PC-9 (cell line): ENCODE measurements at regions not wholly inside any gene's neighbourhood (a gene's known extent, or its start where the extent isn't known, plus 50 kb on each side); places are given as distances from the start of the nearest gene placed in this dataset.

Experiments used
- BruUV-seq: library from RNA; stranded (reverse); fragments of 400-500 nt; replicated peaks from 2 replicates; lab custom pipeline; 2021; lab: Mats Ljungman, UMichigan
- CTCF ChIA-PET: fragments of 300-600 bp; sonication (Branson Sonifier 250); formaldehyde crosslinking; loops from one replicate; lab custom pipeline; 2022; ENCODE audit warnings: antibody characterized with exemption; lab: Charles Lee
- POLR2A ChIA-PET: fragments of 300-600 bp; sonication (Branson Sonifier 250); formaldehyde crosslinking; loops from one replicate; lab custom pipeline; 2022; ENCODE audit warnings: antibody characterized with exemption; ENCODE audit not compliant: unreplicated experiment; lab: Charles Lee
- DNase-seq, 2 experiments: peaks; one replicate each; pipeline versions ENCODE4 v3.0.0 to v3.0.0-alpha.2; 2015 to 2022; ENCODE audit warnings: mixed read lengths in 1 of 2
- H2AFZ ChIP-seq: fragments of 200-600 bp; sonication (generic); 2 replicates; pipeline ENCODE4 v1.8.1; 2017; ENCODE audit warnings: antibody characterized with exemption
- H3F3A ChIP-seq: fragments of 200-600 bp; sonication (generic); 2 replicates; pipeline ENCODE4 v1.8.1; 2017; ENCODE audit warnings: antibody characterized with exemption, mild to moderate bottlenecking, low read depth; ENCODE audit not compliant: insufficient read depth
- H3K27ac ChIP-seq: fragments of 200-600 bp; sonication (generic); 2 replicates; pipeline ENCODE4 v1.6.1; 2016; ENCODE audit warnings: mixed run types
- H3K27me3 ChIP-seq: fragments of 200-600 bp; sonication (generic); 2 replicates; pipeline ENCODE4 v1.6.1; 2016; ENCODE audit warnings: low read depth, mixed run types; ENCODE audit not compliant: insufficient read depth
- H3K36me3 ChIP-seq: fragments of 200-600 bp; sonication (generic); 2 replicates; pipeline ENCODE4 v1.6.1; 2016; ENCODE audit warnings: low read depth, mixed run types
- H3K4me1 ChIP-seq: fragments of 200-600 bp; sonication (generic); replicated peaks from 2 replicates; pipeline ENCODE4 v1.6.1; 2016; ENCODE audit warnings: mixed run types; ENCODE audit not compliant: insufficient read depth
- H3K4me2 ChIP-seq: fragments of 200-600 bp; sonication (generic); 2 replicates; pipeline ENCODE4 v1.6.1; 2017; ENCODE audit warnings: mixed run types
- H3K4me3 ChIP-seq: fragments of 200-600 bp; sonication (generic); 2 replicates; pipeline ENCODE4 v1.6.1; 2016; ENCODE audit warnings: mixed run types
- H3K79me2 ChIP-seq: fragments of 200-600 bp; sonication (generic); 2 replicates; pipeline ENCODE4 v1.6.1; 2017; ENCODE audit warnings: low read depth, mixed run types
- H3K9me2 ChIP-seq: fragments of 200-600 bp; sonication (generic); 2 replicates; pipeline ENCODE4 v1.8.1; 2017; ENCODE audit warnings: mild to moderate bottlenecking; ENCODE audit not compliant: insufficient read depth
- H3K9me3 ChIP-seq: fragments of 200-600 bp; sonication (generic); 2 replicates; pipeline ENCODE4 v1.8.1; 2016; ENCODE audit warnings: low read depth; ENCODE audit not compliant: insufficient read depth
- H4K20me1 ChIP-seq: fragments of 200-600 bp; sonication (generic); 2 replicates; pipeline ENCODE4 v1.8.1; 2017; ENCODE audit not compliant: insufficient read depth
- CTCF ChIP-seq: fragments of 200-600 bp; sonication (generic); conservative IDR thresholded peaks from 2 replicates; pipeline ENCODE4 v1.6.1; 2017; ENCODE audit warnings: mixed run types, antibody characterized with exemption, mild to moderate bottlenecking, moderate library complexity
- EZH2 ChIP-seq: fragments of 200-600 bp; sonication (generic); IDR thresholded peaks from 2 replicates; pipeline ENCODE4 v1.8.0; 2017; ENCODE audit warnings: antibody characterized with exemption, low read depth
- intact Hi-C: fragments of 100-400 bp; cut with micrococcal nuclease; formaldehyde crosslinking; loops from one replicate; pipeline ENCODE4 v1.10.0; 2022; ENCODE audit not compliant: unreplicated experiment

- Histone ChIP-seq H2AFZ (no peak overlapping the region), H3K27ac (no peak overlapping the region), H3K4me1 (no peaks in the 10 kb centered on the region), H3K4me2 (no peak overlapping the region), H3K9me2 (no peaks in the 10 kb centered on the region), H3K36me3 (no peaks in the 10 kb centered on the region), H3K9me3 (no peaks in the 10 kb centered on the region), H3K27me3 (no peaks in the 10 kb centered on the region), H3K79me2 (no peaks in the 10 kb centered on the region), H4K20me1 (no peaks in the 10 kb centered on the region), H3F3A (no peaks in the 10 kb centered on the region), H3K4me3 (no peak overlapping the region)
- ChIA-PET POLR2A (interaction anchor here (0.6 kb wide), 1 partner anchor 323 kb away, joined by 3 read pairs; no protein-coding TSS in a partner anchor), CTCF (no interaction called here)
- no peak for DNase-seq
- no peak for TF ChIP-seq CTCF
- no peak for TF ChIP-seq EZH2
- intact Hi-C loops, result loop anchor here (10.0 kb wide), 1 partner anchor 511 kb away; the partner anchor contains the start of gene SEMA3A
- BruUV-seq, result no TSS peak
Measured at GRCh38 chr7:84705706-84706105, 481.1 kb downstream of the SEMA3D start.

- H2AFZ ChIP-seq, result no peak overlapping the region
- no peaks in the 10 kb centered on the region for H3K4me1 ChIP-seq
- TF ChIP-seq CTCF (no peak), EZH2 (no peak)
- no peaks in the 10 kb centered on the region for H3F3A ChIP-seq
- H3K9me2 ChIP-seq, result peaks cover 4% of the 10 kb centered on the region; the same call in 1 of the 2 replicates
- no peak for DNase-seq
- H3K79me2 ChIP-seq, result no peaks in the 10 kb centered on the region
- no peaks in the 10 kb centered on the region for H3K27me3 ChIP-seq
- no peaks in the 10 kb centered on the region for H3K36me3 ChIP-seq
- no peak overlapping the region for H3K27ac ChIP-seq
- H4K20me1 ChIP-seq, result no peaks in the 10 kb centered on the region
- BruUV-seq, result no TSS peak
- H3K9me3 ChIP-seq, result no peaks in the 10 kb centered on the region
- no peak overlapping the region for H3K4me3 ChIP-seq
- intact Hi-C loops, result loop anchor here (10.0 kb wide), 1 partner anchor 510 kb away; the partner anchor contains the start of gene SEMA3A
- ChIA-PET POLR2A (no interaction called here), CTCF (no interaction called here)
- no peak overlapping the region for H3K4me2 ChIP-seq
Measured at GRCh38 chr7:84705079-84705478, 481.8 kb downstream of the SEMA3D start.

- Histone ChIP-seq H3K27me3 (no peaks in the 10 kb centered on the region), H4K20me1 (no peaks in the 10 kb centered on the region), H3F3A (no peaks in the 10 kb centered on the region), H3K79me2 (no peaks in the 10 kb centered on the region), H3K9me2 (peaks cover 4% of the 10 kb centered on the region; the same call in 1 of the 2 replicates), H3K27ac (no peak overlapping the region), H3K4me3 (no peak overlapping the region), H3K4me2 (no peak overlapping the region), H2AFZ (no peak overlapping the region), H3K4me1 (no peaks in the 10 kb centered on the region), H3K9me3 (no peaks in the 10 kb centered on the region), H3K36me3 (no peaks in the 10 kb centered on the region)
- ChIA-PET POLR2A (no interaction called here), CTCF (no interaction called here)
- no TSS peak for BruUV-seq
- no peak for DNase-seq
- TF ChIP-seq EZH2 (no peak), CTCF (no peak)
- intact Hi-C loops, result loop anchor here (10.0 kb wide), 1 partner anchor 510 kb away; the partner anchor contains the start of gene SEMA3A
Measured at GRCh38 chr7:84704380-84704779, 482.5 kb downstream of the SEMA3D start.
